ENCODE measurements at regions not wholly inside any gene's neighbourhood (a gene's known extent, or its start where the extent isn't known, plus 50 kb on each side); places are given as distances from the start of the nearest gene placed in this dataset.

GRCh38 chrX:39150220-39150619 lies 349.0 kb downstream of the MID1IP1 start:
- DNase-seq = no peak

GRCh38 chrX:39150621-39151020 lies 349.4 kb downstream of the MID1IP1 start:
- no peak for DNase-seq

- no peak for DNase-seq
Observed at GRCh38 chrX:39152106-39152649, 350.9 kb downstream of the MID1IP1 start.

GRCh38 chrX:39156051-39156450 lies 354.8 kb downstream of the MID1IP1 start:
- DNase-seq = no peak

GRCh38 chrX:39157006-39157405 lies 355.7 kb downstream of the MID1IP1 start:
- no peak for DNase-seq

- no peak for DNase-seq
Observed at GRCh38 chrX:39157796-39158195, 356.5 kb downstream of the MID1IP1 start.

GRCh38 chrX:39158801-39159657 lies 357.8 kb downstream of the MID1IP1 start:
- DNase-seq = no peak

GRCh38 chrX:39159921-39160507 lies 358.8 kb downstream of the MID1IP1 start:
- DNase-seq = no peak

- DNase-seq = no peak
Observed at GRCh38 chrX:39161611-39162255, 360.5 kb downstream of the MID1IP1 start.

GRCh38 chrX:39162322-39162735 lies 361.1 kb downstream of the MID1IP1 start:
- DNase-seq = no peak

GRCh38 chrX:39163581-39164126 lies 362.4 kb downstream of the MID1IP1 start:
- DNase-seq = no peak

GRCh38 chrX:39164212-39164611 lies 363.0 kb downstream of the MID1IP1 start:
- no peak for DNase-seq

GRCh38 chrX:39165185-39165584 lies 363.9 kb downstream of the MID1IP1 start:
- DNase-seq = no peak

- no peak for DNase-seq
Observed at GRCh38 chrX:39165773-39166172, 364.5 kb downstream of the MID1IP1 start.

GRCh38 chrX:39167791-39168190 lies 366.5 kb downstream of the MID1IP1 start:
- DNase-seq = no peak

GRCh38 chrX:39168609-39169008 lies 367.4 kb downstream of the MID1IP1 start:
- no peak for DNase-seq

- no peak for DNase-seq
Observed at GRCh38 chrX:39169976-39170375, 368.7 kb downstream of the MID1IP1 start.

- no peak for DNase-seq
Observed at GRCh38 chrX:39170464-39170863, 369.2 kb downstream of the MID1IP1 start.

GRCh38 chrX:39171686-39172085 lies 370.4 kb downstream of the MID1IP1 start:
- DNase-seq = no peak

GRCh38 chrX:39174241-39174771 lies 373.0 kb downstream of the MID1IP1 start:
- no peak for DNase-seq

- peak; percentile 12 for DNase-seq
Observed at GRCh38 chrX:39174772-39175417, 373.6 kb downstream of the MID1IP1 start.

- DNase-seq = no peak
Observed at GRCh38 chrX:39175418-39176057, 374.3 kb downstream of the MID1IP1 start.
